B cell (primary cell): ENCODE measurements at regions not wholly inside any gene's neighbourhood (a gene's known extent, or its start where the extent isn't known, plus 50 kb on each side); places are given as distances from the start of the nearest gene placed in this dataset.

ENCODE experiments used
- ATAC-seq: fragments of 200-7000 bp; cut with Tn5 transposase; one replicate; pipeline ENCODE4 v1.10.0; 2021; ENCODE audit warnings: low read depth, mild to moderate bottlenecking, moderate number of reproducible peaks, moderate library complexity
- CTCF ChIA-PET: fragments of 350-600 bp; sonication (Branson Sonifier 250); formaldehyde crosslinking; loops from one replicate; lab custom pipeline; 2021; ENCODE audit warnings: antibody characterized with exemption, inconsistent platforms; lab: Charles Lee
- POLR2A ChIA-PET: fragments of 350-600 bp; sonication (Branson Sonifier 250); formaldehyde crosslinking; loops from one replicate; lab custom pipeline; 2021; ENCODE audit warnings: antibody characterized with exemption; lab: Charles Lee
- DNase-seq: peaks from one replicate; pipeline ENCODE4 v3.0.0; 2013
- H2AFZ ChIP-seq: 2 replicates; pipeline ENCODE4 v1.6.1; 2012; ENCODE audit warnings: mild to moderate bottlenecking, low read depth, low read length; ENCODE audit not compliant: insufficient read depth, poor library complexity, severe bottlenecking
- H3K27ac ChIP-seq, 2 donors: 1 replicate in 1 of 2; 2 replicates in 1 of 2; pipeline ENCODE4 v1.5.1; 2012 to 2013; ENCODE audit warnings: low read length in 2 of 2, mild to moderate bottlenecking in 2 of 2, moderate library complexity in 1 of 2
- H3K27me3 ChIP-seq, 4 experiments: fragments of 200-600 bp in 1 of 4; sonication (generic) in 1 of 4; replicated peaks in 1 of 4; 1 replicate in 2 of 4; 2 replicates in 2 of 4; pipeline versions ENCODE4 v1.6.1 to v1.7.0; 2013 to 2016; ENCODE audit warnings: low read length in 3 of 4, mild to moderate bottlenecking in 2 of 4, mixed read lengths in 1 of 4, moderate library complexity in 1 of 4; ENCODE audit not compliant: insufficient read depth in 4 of 4, control insufficient read depth in 3 of 4; ENCODE audit errors: control extremely low read depth in 1 of 4
- H3K36me3 ChIP-seq, 2 experiments: replicated peaks in 1 of 2; 1 replicate in 1 of 2; 2 replicates in 1 of 2; pipeline versions ENCODE4 v1.6.1 to v1.7.1; 2013; ENCODE audit warnings: low read length in 1 of 2; ENCODE audit not compliant: insufficient read depth in 2 of 2, control insufficient read depth in 1 of 2; ENCODE audit errors: control extremely low read depth in 1 of 2, extremely low read depth in 1 of 2
- H3K4me1 ChIP-seq, 2 donors: fragments of 200-600 bp in 1 of 2; sonication (generic) in 1 of 2; 1 replicate in 1 of 2; 2 replicates in 1 of 2; pipeline versions ENCODE4 v1.5.1 to v1.6.1; 2013 to 2017; ENCODE audit warnings: low read length in 2 of 2; ENCODE audit not compliant: control insufficient read depth in 2 of 2, insufficient read depth in 2 of 2
- H3K4me2 ChIP-seq: replicated peaks from 2 replicates; pipeline ENCODE3; 2012; ENCODE audit warnings: mild to moderate bottlenecking, low read depth, low read length; ENCODE audit not compliant: poor library complexity, severe bottlenecking
- H3K4me3 ChIP-seq, 5 experiments: fragments of 200-600 bp in 1 of 5; sonication (generic) in 1 of 5; 1 replicate in 3 of 5; 2 replicates in 2 of 5; pipeline versions ENCODE4 v1.5.1 to v1.7.0; 2011 to 2016; ENCODE audit warnings: low read length in 4 of 5, mild to moderate bottlenecking in 4 of 5, low read depth in 2 of 5, control low read depth in 1 of 5, moderate library complexity in 1 of 5; ENCODE audit not compliant: insufficient read depth in 1 of 5; ENCODE audit errors: control extremely low read depth in 1 of 5, extremely low read depth in 1 of 5
- H3K79me2 ChIP-seq: fragments of 200-600 bp; sonication (generic); one replicate; pipeline ENCODE4 v1.6.0; 2016; ENCODE audit warnings: low read length; ENCODE audit not compliant: control insufficient read depth, insufficient read depth
- H3K9ac ChIP-seq: fragments of 200-600 bp; sonication (generic); 2 replicates; pipeline ENCODE4 v1.6.1; 2017; ENCODE audit warnings: mild to moderate bottlenecking, low read length, moderate library complexity
- H3K9me3 ChIP-seq, 3 donors: one replicate each; pipeline versions ENCODE4 v1.6.1 to v1.7.1; 2013; ENCODE audit warnings: low read length in 2 of 3; ENCODE audit not compliant: control insufficient read depth in 2 of 3, insufficient read depth in 1 of 3; ENCODE audit errors: control extremely low read depth in 1 of 3
- H4K20me1 ChIP-seq: 2 replicates; pipeline ENCODE4 v1.6.0; 2012; ENCODE audit warnings: mild to moderate bottlenecking, low read length; ENCODE audit not compliant: insufficient read depth, control insufficient read depth, poor library complexity, severe bottlenecking
- H3K27ac Mint-ChIP-seq: one replicate; pipeline ENCODE4 v1.8.0; 2021; ENCODE audit warnings: mixed read lengths
- H3K27me3 Mint-ChIP-seq: one replicate; pipeline ENCODE4 v1.8.0; 2021; ENCODE audit warnings: mixed read lengths
- H3K4me1 Mint-ChIP-seq: one replicate; pipeline ENCODE4 v1.8.0; 2021; ENCODE audit warnings: mixed read lengths
- H3K4me3 Mint-ChIP-seq: one replicate; pipeline ENCODE4 v1.8.0; 2021; ENCODE audit warnings: mixed read lengths
- H3K9me3 Mint-ChIP-seq: one replicate; pipeline ENCODE4 v1.8.0; 2022; ENCODE audit warnings: mixed read lengths; ENCODE audit not compliant: insufficient read depth
- CTCF ChIP-seq: fragments of 200-600 bp; IDR thresholded peaks from one replicate; pipeline ENCODE4 v1.8.0; 2022; ENCODE audit warnings: antibody characterized with exemption, mild to moderate bottlenecking
- EZH2 ChIP-seq: IDR thresholded peaks from 2 replicates; pipeline ENCODE4 v1.6.1; 2012; ENCODE audit warnings: borderline replicate concordance, low read depth, mild to moderate bottlenecking, moderate library complexity, low read length; ENCODE audit not compliant: insufficient read depth, poor library complexity, severe bottlenecking
- WGBS: methylation state at CpG from one replicate; pipeline ENCODE4 v1.1.5; 2013; ENCODE audit warnings: missing lambda C conversion rate; ENCODE audit not compliant: insufficient coverage; 5-methylcytosine and 5-hydroxymethylcytosine counted together
- intact Hi-C: fragments of 100-400 bp; cut with micrococcal nuclease; formaldehyde crosslinking; loops from one replicate; pipeline ENCODE4 v1.10.0; 2022

GRCh38 chr11:112513417-112513816 lies 252.8 kb upstream of the PLET1 start:
- CTCF ChIA-PET, result no interaction called here
- no peak overlapping the region for H3K27ac Mint-ChIP-seq

More at GRCh38 chr11:112513417-112513816, 252.8 kb upstream of the PLET1 start:
- ATAC-seq (no peak), DNase-seq (no peak)
- H3K4me1 ChIP-seq, result no peaks in the 10 kb centered on the region
- TF ChIP-seq CTCF (no peak), EZH2 (no peak)
- H3K9me3 Mint-ChIP-seq, result no peaks in the 10 kb centered on the region
- no peaks in the 10 kb centered on the region for H3K27me3 ChIP-seq
- no peaks in the 10 kb centered on the region for H3K79me2 ChIP-seq
- H3K4me2 ChIP-seq, result no peak overlapping the region
- no peaks in the 10 kb centered on the region for H3K36me3 ChIP-seq
- no peak overlapping the region for H3K4me3 Mint-ChIP-seq
- H3K27ac ChIP-seq, result no peak overlapping the region
- 90% methylated on average over 1 of the region's 2 CpGs for WGBS
- no peak overlapping the region for H2AFZ ChIP-seq
- no peaks in the 10 kb centered on the region for H4K20me1 ChIP-seq
- H3K9me3 ChIP-seq, result no peaks in the 10 kb centered on the region
- H3K4me3 ChIP-seq, result no peak overlapping the region
- H3K4me1 Mint-ChIP-seq, result no peaks in the 10 kb centered on the region
- no peak overlapping the region for H3K9ac ChIP-seq
- H3K27me3 Mint-ChIP-seq, result peaks cover 9% of the 10 kb centered on the region
- intact Hi-C loops, result no loop called here
- POLR2A ChIA-PET, result no interaction called here
